ENCODE measurements at regions not wholly inside any gene's neighbourhood (a gene's known extent, or its start where the extent isn't known, plus 50 kb on each side); places are given as distances from the start of the nearest gene placed in this dataset.
"Not testable (repeated sequence)": the region's sequence is repeated elsewhere in the genome, so short reads cannot be mapped to it uniquely, and the experiment has no call there.

DNA sequence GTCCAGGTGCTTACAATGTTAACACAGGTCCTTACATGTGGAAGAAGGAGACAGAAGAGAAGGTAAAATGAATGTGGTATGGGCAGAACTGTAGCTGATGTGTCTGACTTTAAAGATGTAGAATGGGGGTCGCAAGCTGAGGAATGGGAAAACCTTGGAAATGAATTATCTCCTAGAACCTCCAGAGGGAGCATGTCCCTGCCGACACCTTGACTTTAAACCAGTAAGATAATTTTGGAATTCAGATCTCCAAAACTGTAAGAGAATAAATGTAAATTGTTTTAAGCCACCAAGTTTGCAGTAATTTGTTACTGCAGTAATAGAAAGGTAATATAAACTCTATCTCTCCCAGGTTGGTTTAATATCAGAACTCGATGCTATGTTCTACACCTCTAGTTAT lies 80.1 kb upstream of the ALG10 start:
- TF ChIP-seq, protein P1, sequence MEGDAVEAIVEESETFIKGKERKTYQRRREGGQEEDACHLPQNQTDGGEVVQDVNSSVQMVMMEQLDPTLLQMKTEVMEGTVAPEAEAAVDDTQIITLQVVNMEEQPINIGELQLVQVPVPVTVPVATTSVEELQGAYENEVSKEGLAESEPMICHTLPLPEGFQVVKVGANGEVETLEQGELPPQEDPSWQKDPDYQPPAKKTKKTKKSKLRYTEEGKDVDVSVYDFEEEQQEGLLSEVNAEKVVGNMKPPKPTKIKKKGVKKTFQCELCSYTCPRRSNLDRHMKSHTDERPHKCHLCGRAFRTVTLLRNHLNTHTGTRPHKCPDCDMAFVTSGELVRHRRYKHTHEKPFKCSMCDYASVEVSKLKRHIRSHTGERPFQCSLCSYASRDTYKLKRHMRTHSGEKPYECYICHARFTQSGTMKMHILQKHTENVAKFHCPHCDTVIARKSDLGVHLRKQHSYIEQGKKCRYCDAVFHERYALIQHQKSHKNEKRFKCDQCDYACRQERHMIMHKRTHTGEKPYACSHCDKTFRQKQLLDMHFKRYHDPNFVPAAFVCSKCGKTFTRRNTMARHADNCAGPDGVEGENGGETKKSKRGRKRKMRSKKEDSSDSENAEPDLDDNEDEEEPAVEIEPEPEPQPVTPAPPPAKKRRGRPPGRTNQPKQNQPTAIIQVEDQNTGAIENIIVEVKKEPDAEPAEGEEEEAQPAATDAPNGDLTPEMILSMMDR (conservative IDR thresholded peaks at IDR 0.05; ENCODE audit: low read depth, low read length) = peak; percentile 16
- H3K4me3 ChIP-seq (ENCODE audit: low read length) = no peak overlapping the region

DNA sequence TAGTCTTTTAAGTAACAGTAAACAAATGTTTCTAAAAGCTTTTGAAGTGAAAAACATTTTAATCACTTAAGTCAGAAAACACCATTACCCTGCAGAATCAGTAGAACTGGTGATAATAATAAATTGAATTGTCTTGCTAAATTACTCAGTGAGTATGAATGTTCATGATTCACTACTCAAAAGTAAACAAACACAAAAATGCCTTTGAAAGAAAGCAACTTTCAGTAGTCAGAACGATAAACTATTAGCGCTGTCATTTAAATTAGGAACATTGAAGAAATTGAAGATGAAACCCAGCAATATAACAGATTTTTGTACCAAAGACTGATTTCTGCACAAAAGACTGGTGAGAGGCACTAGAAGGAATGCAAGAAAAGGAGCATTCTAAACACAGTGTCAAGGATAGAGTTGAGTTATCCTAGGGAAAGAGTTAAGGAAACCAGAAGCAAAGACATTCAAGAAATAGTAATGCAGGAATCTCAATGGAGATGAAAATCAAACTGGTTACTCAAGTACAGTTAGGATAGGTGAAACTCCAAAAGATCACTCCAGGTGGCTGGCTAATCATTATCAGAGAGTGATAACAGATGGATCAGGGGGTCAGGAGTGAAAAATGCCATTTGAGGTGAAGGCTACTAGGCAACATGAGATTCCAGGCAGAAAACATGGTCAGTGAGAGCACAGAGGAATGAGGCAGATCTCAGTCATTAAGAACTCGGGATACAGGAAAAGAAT lies 77.4 kb upstream of the ALG10 start:
- DNase-seq (ENCODE audit: low read depth) = no peak
- TF ChIP-seq, protein P1 (conservative IDR thresholded peaks at IDR 0.05; ENCODE audit: low read depth, low read length) = no peak
- no peak overlapping the region for H3K4me3 ChIP-seq (ENCODE audit: low read length)

More for the DNA sequence above, 80.1 kb upstream of the ALG10 start:
- no peak for DNase-seq (ENCODE audit: low read depth)

DNA sequence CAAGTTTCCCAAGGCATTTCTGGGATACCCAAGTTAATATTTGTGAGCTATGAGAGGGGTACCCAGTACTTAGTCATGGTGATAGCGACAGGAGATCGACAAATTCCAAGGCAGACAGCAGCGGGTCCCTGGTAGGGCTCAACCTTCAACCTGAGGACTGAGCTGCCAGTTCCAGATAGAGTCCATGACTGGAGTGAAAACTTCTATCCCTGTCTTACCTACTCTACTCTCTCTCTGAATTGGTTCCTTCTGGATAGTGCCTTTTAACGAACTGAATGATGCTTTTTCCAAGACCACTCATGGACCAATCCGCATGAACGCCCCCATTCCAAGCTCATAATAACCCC lies 76.9 kb upstream of the ALG10 start:
- H3K4me3 ChIP-seq (ENCODE audit: low read length) = no peak overlapping the region
- TF ChIP-seq, protein P1 (conservative IDR thresholded peaks at IDR 0.05; ENCODE audit: low read depth, low read length) = no peak
- no peak for DNase-seq (ENCODE audit: low read depth)

DNA sequence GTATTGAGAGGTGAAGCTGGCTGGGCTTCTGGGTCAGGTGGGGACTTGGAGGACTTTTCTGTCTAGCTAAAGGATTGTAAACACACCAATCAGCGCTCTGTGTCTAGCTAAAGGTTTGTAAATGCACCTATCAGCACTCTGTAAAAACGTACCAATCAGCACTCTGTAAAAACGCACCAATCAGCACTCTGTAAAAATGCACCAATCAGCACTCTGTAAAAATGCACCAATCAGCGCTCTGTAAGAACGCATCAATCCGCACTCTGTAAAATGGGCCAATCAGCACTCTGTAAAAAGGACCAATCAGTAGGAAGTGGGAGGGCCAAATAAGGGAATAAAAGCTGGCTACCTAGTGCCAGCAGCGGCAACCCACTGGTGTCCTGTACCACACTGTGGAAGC lies 56.1 kb upstream of the ALG10 start:
- not testable (repeated sequence) for DNase-seq (ENCODE audit: low read depth); H3K4me3 ChIP-seq (ENCODE audit: low read length)

DNA sequence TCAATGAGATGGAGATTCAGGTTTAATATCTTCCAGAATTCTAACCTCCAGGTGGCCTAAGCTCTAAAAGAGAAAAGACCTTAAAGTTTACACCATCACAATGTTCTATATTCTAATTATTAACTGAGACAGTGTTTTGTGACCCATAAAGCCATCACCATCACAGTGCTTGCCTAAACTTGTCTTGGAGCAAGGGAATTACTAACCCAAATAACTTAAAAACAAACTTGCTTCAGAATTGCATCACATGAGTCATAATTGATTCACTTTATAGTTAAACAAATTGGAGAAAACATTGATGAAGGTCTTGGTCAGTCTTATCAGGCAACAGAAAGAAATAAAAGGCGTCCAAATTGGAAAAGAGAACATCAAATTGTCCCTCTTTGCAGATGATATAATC lies 54.5 kb upstream of the ALG10 start:
- DNase-seq (ENCODE audit: low read depth) = no peak
- TF ChIP-seq, protein P1 (conservative IDR thresholded peaks at IDR 0.05; ENCODE audit: low read depth, low read length) = no peak
- no peak overlapping the region for H3K4me3 ChIP-seq (ENCODE audit: low read length)
